Activated T-cell treated with anti-CD3 and anti-CD28 coated beads for 48 hours (primary cell): ENCODE measurements at regions not wholly inside any gene's neighbourhood (a gene's known extent, or its start where the extent isn't known, plus 50 kb on each side); places are given as distances from the start of the nearest gene placed in this dataset.
"Not testable (repeated sequence)": the region's sequence is repeated elsewhere in the genome, so short reads cannot be mapped to it uniquely, and the experiment has no call there.

Experiments
- DNase-seq: peaks from one replicate; pipeline ENCODE4 v3.0.0-alpha.2; 2020; ENCODE audit warnings: low read depth

DNA sequence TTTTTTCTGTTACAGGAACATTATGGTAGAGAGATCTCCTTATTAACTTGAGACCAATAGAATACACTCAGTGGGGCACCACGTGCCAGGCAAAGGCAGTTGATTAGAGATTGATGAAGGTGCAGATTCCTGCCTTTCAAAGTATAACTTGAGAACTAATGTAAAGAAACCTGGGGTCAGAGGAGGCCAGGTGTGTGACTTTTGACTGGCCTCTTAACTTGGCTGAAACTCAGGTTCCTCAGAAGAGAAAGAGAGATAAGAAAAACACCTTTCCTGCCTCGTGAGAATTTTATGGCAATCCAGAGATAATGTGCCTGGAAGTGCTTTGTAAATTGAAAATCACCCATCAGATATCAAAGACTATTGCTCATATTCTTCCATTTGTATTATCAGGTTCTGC, 110.7 kb upstream of the GZMB start:
- no peak for DNase-seq

DNA sequence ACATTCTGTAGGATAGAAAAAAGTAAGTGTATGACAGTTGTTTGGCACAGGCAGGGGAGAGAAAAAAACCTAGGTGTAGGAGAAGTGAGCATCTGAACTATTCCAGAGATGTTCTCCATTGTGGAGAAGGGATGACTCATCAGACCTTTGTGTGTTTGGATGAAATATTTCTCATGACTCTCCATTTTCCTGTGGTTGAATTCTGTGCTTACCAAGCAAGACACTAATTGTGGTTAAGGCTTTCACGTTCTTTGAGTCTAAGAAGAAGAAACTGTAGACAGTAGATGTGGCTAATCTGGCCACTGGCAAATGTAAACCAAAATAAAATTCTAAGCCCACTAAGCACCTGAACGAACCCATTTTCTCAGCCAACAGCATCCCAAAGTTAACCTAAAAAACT, 107.9 kb upstream of the GZMB start:
- no peak for DNase-seq

DNA sequence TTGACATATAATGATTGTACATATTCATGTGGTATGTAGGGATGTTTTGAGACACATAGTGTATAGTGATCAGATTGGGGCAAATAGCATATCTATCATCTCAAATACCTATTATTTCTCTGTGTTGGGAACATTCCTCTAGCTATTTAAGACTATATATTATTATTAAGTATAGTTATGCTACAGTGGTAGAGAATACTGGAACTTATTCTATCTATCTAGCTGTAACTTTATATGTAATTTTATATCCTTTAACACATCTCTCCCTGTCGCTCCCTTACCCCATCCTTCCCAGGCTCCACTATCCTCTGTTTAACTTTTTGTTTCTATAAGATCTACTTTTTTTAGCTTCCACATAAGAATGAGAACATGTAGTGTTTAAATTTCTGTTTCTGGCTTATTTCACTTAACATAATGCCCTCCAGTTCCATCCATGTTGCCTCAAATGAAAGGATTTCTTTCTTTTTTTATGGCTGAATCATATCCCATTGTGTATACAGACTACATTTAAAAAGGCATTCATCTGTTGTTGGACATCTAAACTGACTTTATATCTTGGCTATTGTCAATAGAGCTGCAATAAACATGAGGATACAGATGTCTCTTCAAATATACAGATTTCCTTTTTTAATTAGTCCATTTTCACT, 102.1 kb upstream of the GZMB start:
- DNase-seq = no peak

DNA sequence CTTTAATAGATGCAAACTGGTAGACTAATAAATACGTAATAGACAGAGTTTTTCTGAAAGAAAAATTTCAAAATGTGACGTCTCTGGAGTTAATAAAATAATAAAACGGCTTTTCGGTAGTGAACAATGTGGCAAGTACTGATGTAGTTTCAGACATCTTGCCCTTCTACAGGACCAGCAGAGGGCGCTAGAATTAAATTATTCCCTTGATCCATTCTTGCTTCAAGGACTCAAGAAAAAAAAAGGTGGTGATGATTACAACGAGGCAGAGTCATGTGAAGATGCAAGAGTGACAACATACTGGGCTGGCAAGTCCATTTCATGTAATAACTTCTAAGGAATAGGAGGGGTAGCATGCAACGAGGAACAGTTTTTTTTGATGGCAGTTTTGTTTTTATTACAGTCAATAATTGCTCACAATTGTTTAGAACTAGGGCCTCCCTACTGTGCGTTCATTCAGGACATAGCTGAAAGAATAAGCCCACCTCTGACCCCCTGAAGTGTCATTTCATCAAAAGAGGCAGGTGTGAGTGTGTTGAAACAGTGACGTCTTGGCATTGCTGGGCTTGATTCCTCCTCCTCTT, 101.0 kb upstream of the GZMB start:
- DNase-seq = no peak

DNA sequence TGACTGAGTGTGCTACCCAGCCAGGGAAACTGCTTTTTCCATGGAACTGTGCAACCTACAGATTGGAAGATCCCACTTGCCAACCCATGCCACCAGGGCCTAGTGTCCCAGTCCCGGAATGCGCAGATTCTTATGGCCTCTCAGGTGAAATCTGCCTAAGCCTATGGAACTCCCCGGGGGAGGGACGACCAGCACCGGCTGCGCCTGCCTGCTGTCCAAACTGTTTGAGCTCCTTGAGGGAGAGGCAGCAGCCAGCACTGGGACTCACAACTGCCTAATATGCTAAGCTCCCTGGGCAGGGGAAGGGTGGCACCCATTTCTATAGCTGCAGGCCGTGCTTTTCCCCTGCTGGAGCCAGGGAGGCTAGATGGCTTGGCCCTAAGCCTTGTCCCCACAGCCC, 92.5 kb upstream of the GZMB start:
- no peak for DNase-seq

DNA sequence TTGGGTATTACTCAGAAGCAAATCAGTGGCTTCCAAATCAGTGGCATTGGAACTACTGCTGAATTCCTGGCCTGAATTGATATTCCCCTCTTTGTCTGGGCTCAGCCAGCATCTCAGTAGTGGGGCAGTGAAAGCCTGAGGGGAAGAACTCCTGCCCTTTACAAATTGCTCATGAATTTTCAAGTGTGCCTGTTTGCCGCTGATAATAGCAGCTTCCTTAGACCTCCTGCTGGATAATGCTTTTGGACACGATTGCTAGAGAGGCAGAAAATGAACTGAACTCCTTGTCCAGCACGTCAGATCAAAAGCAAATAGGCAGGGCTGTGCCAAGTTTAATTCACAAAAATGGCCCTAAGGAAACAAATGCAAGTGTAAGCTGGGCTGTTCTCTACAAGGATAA, 91.3 kb upstream of the GZMB start:
- no peak for DNase-seq

DNA sequence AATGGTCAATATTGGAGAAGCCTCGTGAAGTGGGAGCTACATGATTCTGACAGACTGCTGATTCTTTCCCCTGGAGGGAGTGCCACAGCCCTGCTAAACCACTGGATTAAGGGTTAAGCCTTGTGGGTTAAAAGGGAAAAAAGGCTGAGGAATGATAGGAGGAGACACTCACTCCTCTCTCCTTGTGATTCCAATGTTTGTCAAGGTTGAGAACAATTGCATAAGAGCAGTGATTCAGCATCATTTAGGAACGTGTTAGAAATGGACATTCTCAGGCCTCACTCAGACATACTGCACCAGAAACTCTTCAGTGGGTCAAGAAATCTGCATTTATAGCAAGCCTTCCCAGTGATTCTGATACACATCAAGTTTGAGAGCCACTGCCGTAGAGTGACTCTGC, 87.8 kb upstream of the GZMB start:
- DNase-seq = no peak

DNA sequence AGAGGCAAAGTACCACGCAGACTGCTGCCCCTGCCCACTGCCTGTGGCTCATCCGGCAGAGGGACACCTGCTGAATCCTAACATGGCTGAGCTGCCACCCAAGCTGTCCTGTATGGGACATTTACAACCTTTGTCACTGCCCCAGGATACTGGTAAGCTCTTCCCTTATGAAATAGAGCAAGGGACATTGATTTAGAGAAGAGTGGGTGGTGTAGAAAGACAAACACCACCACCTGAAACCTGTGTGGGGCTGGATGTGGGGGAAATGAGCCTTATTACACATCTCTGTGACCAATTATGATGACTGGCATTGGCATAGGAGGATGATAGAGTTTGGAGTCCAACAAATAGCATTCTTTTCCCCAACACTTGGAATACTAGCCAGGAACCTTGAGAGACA, 81.2 kb upstream of the GZMB start:
- no peak for DNase-seq

DNA sequence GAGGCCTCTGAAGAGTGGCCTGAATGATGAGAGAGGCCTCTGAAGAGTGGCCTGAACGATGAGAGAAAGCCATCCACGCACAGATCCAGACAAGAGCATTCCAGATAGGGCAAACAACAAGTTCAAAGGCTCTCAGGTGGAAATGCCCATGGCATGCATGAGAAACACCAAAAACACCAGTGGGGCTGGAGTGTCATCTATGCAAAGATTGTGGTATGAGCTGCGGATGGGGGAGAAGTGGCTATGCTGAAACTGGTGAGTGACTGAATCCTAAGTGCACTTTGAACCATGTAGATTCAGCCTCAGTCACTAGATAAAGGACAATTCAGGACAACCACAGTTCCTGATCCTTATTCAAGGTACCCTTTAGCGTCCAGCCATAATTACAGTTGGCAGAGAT, 79.4 kb upstream of the GZMB start:
- DNase-seq = no peak

DNA sequence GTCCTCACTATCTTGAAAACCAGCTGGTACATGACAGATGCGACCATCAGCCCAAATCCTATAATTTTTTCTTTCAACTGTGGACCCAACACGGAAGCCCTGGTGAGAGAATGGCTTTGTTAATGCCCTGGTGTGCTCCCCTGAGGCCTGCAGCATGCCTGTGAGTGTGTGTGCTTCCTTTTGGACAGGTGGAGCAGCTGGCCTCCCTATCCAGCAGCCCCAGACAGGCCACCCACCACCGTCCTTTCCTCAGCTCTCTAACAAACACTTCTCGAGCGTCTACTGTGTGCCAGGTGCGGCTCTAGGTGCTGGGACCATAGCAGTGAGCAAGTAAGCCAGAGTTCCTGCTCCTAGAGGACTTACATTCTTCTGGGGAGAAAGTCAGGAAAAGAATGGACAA, 78.9 kb upstream of the GZMB start:
- DNase-seq = no peak

DNA sequence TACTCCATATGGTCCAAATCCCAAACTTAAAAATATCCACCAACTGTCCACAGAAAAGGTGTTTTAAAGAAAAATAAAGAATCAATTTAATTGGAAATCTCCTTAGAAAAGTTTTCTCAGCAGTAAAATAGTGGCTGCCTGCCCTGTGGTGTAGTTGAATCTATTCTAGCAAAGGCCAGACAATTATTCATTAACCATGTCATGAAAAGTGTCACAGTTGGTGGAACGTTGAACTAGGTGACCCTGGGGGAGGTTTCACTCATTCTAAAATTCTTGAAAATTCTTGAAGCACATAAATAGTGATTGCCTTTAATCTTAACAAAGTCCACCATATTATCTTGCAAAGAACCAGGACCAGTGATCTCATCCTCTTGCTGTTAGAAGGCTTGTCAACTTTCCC, 78.4 kb upstream of the GZMB start:
- DNase-seq = no peak

DNA sequence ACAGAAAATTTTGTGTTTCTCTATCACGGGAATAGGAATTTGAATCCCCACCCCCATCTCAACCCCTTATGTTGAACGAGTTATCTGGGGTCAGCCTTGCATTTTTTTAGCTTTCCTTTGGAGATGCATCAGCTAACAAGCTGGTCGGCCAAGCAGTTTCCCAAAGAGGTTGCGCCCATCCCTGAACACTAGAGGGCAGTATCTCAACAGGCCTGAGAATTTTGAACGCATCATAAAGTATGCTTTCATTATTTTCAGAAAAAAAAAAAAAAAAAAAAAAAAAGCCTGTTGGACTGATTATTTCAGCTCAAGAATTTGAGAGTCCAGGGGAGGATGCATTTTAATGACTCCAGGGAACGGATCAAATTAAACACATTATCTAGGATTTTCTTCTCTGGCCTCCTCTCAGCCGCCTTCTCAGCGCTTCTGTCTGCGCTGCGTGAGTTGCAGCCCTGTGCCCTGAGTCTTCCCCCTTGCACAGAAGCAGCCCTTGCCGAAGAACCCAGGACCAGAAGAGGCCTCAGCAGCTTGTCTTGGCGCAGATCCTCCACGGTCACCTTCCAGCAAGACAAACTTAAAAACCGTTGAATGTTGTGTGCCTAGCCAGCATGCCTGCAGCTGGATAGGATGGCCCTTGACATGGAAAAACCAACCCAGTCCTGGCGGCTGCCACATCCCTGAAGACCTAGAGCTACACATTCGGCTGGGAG, 76.6 kb upstream of the GZMB start:
- peak; percentile 40 for DNase-seq

DNA sequence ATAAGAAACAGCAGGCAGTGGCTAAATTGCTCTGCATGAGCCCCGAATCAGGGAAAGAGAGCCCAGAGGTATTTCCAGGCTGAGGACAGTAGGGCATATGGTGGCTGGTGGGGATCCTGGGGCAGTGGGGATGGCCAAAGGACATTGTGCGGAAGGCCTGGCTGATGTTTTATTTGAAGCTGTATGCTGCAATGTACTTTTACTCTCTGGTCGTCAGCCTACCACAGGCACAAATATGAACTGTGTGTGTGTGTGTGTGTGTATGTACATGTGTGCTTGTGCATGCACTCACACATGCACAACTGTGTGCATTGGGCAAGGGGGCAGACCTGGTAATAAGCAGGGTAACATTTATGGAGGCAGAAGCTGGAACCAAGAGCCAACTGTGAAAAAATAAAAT, 74.7 kb upstream of the GZMB start:
- DNase-seq = no peak

DNA sequence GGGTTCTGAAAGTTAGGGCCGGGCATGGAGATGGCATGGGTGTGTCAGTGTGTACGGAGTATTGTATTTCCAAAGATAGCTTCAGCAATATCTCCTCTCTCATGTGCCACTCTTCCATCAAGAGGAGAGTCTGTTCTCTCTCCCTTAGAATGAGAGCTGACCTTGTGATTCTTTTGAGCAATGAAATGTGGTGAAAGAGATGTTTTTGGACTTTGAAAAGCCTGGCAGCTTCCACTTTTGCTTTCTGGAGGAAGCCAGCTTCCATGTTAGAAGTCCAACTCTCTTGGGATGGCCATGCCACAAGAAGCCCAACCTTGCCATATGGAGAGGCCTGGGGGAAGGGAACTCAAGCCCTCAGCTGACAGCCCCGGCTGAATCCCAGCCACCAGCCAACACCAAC, 72.4 kb upstream of the GZMB start:
- DNase-seq = no peak

DNA sequence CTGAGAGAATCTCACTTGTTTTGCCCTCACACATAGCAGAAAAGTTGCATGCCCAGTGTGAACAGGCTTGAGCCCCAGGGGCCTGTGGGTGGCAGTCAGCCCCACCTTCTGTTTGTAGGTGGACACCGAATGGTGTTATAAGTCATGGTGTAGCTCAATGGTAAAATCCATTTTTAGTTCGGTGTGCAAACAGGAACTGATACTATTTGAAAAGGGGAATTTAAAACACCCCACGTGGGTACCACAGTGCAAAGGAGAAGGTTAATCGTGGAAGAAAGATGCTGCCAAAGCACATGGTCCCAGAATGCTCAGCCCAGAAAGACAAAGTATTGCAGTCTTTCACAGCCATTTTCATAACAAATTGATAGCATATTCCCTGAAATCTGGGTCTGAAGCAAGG, 71.8 kb upstream of the GZMB start:
- no peak for DNase-seq

DNA sequence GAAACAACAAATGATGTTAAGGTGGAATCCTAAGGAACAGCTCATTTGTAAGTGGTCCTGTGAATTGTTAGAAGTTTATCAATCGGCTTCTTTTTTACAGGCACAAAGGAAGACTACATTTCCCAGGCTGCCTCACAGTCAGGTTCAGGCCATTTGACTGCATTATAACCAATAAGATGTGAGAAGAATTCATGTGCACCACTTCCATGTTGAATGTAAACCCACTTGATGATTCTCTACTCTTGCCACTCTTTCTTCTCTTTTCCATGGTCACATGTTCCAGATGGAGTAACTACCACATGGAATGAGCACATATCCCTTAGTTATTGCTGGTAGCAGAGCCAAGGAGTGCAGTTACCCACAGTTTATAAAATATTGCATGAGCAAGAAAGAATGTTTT, 67.1 kb upstream of the GZMB start:
- DNase-seq = no peak

DNA sequence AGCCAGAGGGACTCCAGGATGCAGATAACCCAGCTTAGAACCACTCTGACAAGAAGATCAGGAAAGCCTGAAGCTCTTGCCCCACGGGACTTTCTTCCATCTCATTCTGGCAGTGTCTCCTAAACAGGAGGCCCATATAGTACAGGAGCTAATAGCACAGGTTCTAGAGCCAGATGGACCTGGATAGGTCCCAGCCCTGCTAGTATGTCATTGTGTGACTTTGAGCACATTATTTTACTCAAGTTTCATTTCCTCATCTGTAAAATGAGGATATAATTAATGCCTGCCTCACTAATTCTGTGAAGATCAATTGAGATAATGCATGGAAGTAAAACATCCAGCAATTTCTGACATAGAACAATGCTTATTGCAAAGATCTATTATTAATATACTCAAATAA, 66.5 kb upstream of the GZMB start:
- no peak for DNase-seq

DNA sequence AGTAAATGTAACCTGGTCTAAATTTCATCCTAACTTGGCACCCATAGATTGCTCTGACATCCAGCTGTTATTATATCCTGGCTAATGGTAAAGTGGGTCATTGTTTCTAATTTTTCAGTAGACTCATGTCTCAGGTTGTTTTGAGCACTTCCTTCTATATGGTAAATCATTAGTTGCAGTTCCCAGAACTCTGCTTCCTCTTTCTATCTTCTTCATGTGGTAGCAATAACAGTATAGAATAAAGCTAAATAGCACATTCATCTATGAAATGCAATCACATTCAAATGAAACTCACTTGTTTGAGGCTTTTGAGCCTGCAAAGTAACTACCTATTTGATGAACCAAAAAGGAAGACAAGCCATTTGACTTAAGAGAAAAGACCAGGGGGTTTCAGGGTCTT, 65.1 kb upstream of the GZMB start:
- DNase-seq = no peak

DNA sequence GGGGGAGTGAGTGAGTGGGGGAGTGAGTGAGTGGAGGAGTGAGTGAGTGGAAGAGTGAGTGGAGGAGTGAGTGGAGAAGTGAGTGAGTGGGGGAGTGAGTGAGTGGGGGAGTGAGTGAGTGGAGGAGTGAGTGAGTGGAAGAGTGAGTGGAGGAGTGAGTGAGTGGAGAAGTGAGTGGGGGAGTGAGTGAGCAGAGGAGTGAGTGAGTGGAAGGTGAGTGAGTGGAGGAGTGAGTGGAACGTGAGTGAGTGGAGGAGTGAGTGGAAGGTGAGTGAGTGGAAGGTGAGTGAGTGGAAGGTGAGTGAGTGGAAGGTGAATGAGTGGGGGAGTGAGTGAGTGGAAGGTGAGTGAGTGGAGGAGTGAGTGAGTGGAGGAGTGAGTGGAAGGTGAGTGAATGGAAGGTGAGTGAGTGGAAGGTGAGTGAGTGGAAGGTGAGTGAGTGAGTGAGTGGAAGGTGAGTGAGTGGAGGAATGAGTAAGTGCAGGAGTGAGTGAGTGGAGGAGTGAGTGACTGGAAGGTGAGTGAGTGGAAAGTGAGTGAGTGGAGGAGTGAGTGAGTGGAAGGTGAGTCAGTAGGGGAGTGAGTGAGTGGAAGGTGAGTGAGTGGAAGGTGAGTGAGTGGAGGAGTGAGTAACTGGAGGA, 62.4 kb upstream of the GZMB start:
- not testable (repeated sequence) for DNase-seq

DNA sequence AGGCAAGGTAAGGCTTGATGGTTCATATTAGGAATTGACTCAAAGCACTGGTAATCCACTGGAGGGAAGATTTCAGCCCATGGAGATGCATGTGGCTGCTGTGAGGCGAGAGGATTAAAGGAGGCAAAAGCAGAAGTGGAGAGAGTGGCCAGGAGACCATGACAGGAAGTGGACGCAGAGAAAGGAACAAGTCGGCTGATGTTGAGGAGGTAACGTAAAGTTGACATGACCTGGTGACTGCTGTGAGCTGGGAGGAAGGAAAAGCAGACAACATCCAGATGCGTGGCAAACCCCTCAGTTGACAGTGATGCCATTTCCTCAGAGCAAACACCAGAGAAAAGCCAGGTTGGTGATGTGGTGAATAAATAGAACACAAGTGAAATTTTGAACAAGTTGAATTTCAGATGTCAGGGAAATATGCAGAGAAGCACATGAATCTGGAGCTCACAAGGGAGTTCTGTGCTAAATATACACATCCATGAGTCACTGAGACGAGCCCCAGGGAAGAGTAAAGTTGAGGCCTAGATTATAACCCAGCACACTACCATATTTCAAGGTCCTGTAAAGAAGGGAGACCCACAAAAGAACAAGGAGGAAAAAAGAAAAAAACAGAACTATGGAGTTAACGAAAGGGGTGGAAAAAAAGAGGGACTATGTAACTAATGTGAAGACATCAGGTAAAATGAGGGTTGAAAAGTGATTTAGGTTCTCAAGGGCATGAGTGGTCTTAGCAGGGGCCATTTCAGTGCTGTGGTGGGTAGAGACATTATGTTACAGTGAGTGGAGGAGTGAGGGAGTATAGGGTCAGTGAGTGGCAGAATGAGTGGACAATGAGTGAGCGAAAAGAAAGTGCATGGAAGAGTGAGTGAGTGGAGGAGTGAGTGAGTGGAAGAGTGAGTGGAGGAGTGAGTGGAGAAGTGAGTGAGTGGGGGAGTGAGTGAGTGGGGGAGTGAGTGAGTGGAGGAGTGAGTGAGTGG, 61.6 kb upstream of the GZMB start:
- DNase-seq = no peak

DNA sequence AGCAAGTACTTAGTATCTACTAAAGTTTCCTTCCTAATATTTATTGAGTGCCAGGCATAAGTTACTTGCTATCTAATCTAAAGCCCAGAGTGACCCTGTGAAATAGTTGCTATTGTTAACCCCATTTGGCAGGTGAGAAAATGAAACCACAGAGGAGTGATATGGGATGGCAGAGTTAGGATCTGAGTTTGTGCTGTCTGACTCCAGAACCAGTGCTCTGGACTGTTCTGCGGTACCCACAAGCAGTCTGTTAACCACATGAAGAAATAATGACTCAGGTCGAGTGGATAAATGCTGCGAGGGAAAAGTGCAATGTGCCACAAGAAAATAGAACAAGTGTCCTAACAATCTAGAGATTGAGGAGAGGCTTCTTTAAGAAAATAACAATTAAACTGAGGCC, 60.7 kb upstream of the GZMB start:
- no peak for DNase-seq

DNA sequence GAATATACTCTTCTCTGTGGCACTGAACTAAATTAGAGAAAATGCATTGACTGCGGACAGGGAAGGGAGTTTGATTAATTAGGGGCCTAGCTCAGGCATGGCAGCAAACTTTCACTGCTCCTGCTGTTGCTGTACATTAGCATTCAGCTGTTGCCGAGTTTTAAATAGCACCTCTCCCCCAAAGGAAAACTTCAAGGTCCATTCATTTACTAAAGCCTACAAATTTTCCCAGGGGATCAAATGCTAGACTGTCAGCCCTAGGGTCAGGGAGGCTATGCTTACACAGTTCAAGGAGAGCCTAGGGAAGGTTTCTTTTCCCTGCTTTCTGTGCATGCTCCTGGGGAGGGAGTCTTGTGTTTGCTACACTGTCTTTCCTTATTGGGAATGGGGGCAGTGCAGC, 60.0 kb upstream of the GZMB start:
- DNase-seq = no peak
